Esophagus muscularis mucosa (tissue), 4 donors: ENCODE measurements at regions not wholly inside any gene's neighbourhood (a gene's known extent, or its start where the extent isn't known, plus 50 kb on each side); places are given as distances from the start of the nearest gene placed in this dataset.

Experiments
- DNase-seq: peaks from one replicate; pipeline ENCODE4 v3.0.0-alpha.2; 2017; ENCODE audit errors: extremely low spot score
- H3K27ac ChIP-seq, 4 donors: fragments of 200-600 bp; sonication (generic); replicated peaks in 1 of 4; 1 replicate in 3 of 4; 2 replicates in 1 of 4; pipeline ENCODE4 v1.5.1; 2016 to 2019; ENCODE audit warnings: mild to moderate bottlenecking in 1 of 4
- H3K27me3 ChIP-seq, 4 donors: fragments of 200-600 bp; sonication (generic); one replicate each; pipeline versions ENCODE4 v1.5.1 to v1.6.0; 2016 to 2019
- H3K36me3 ChIP-seq, 4 donors: fragments of 200-600 bp; sonication (generic); one replicate each; pipeline ENCODE4 v1.5.1; 2016 to 2019
- H3K4me1 ChIP-seq, 4 donors: fragments of 200-600 bp; sonication (generic); one replicate each; pipeline ENCODE4 v1.5.1; 2016 to 2019
- H3K4me3 ChIP-seq, 4 donors: fragments of 200-600 bp; sonication (generic); 1 replicate in 2 of 4; 2 replicates in 2 of 4; pipeline ENCODE4 v1.5.1; 2016 to 2019; ENCODE audit warnings: mild to moderate bottlenecking in 4 of 4, moderate library complexity in 1 of 4
- H3K9me3 ChIP-seq, 4 donors: fragments of 200-600 bp; sonication (generic); 1 replicate in 3 of 4; 2 replicates in 1 of 4; pipeline ENCODE4 v1.5.1; 2016 to 2019
- CTCF ChIP-seq, 3 experiments: fragments of 200-600 bp in 2 of 3; fragments of 450-650 bp in 1 of 3; sonication (generic) in 2 of 3; IDR thresholded peaks; one replicate each; pipeline ENCODE4 v1.5.1; 2017 to 2019; ENCODE audit warnings: antibody characterized with exemption in 3 of 3, mild to moderate bottlenecking in 2 of 3, moderate library complexity in 1 of 3
- EP300 ChIP-seq: sonication (generic); formaldehyde crosslinking; IDR thresholded peaks from one replicate; pipeline ENCODE4 v1.6.1; 2017; ENCODE audit warnings: antibody characterized with exemption
- POLR2A ChIP-seq: fragments of 450-650 bp; IDR thresholded peaks from one replicate; pipeline ENCODE4 v1.6.1; 2017; ENCODE audit warnings: antibody characterized with exemption, moderate library complexity, mild to moderate bottlenecking, low read depth
- POLR2AphosphoS5 ChIP-seq, 2 donors: sonication (generic); formaldehyde crosslinking; IDR thresholded peaks; one replicate each; pipeline ENCODE4 v1.6.1; 2017; ENCODE audit warnings: antibody characterized with exemption in 2 of 2
- WGBS: methylation state at CpG from one replicate; pipeline ENCODE4 v1.1.5; 2018; 5-methylcytosine and 5-hydroxymethylcytosine counted together
- intact Hi-C: fragments of 100-400 bp; cut with DNase I; formaldehyde crosslinking; loops from one replicate; pipeline ENCODE4 v1.15.1; 2023

GRCh38 chr18:2430191-2430590, 141.1 kb downstream of the METTL4 start:
- intact Hi-C loops = no loop called here
- Histone ChIP-seq H3K27me3 (no peaks in the 10 kb centered on the region), H3K27ac (no peak overlapping the region), H3K4me1 (no peaks in the 10 kb centered on the region), H3K4me3 (no peak overlapping the region), H3K9me3 (peaks cover 0 to 8% (median 4%) of the 10 kb centered on the region in 4 donors), H3K36me3 (no peaks in the 10 kb centered on the region)
- no peak for DNase-seq
- TF ChIP-seq EP300 = no peak
- no peak for TF ChIP-seq POLR2A
- TF ChIP-seq POLR2AphosphoS5 (IDR thresholded peaks at IDR 0.05) = no peak

- Histone ChIP-seq H3K9me3 (peaks cover 0 to 8% (median 4%) of the 10 kb centered on the region in 4 donors), H3K36me3 (no peaks in the 10 kb centered on the region), H3K27ac (no peak overlapping the region), H3K27me3 (no peaks in the 10 kb centered on the region), H3K4me3 (no peak overlapping the region), H3K4me1 (no peaks in the 10 kb centered on the region)
- DNase-seq = no peak
- WGBS = 68% methylated on average over 2 of the region's 2 CpGs
- intact Hi-C loops = no loop called here
- TF ChIP-seq POLR2A (no peak), POLR2AphosphoS5 (IDR thresholded peaks at IDR 0.05) (no peak), CTCF (IDR thresholded peaks at IDR 0.05) (no peak), EP300 (no peak)
Observed at GRCh38 chr18:2431806-2432205, 139.5 kb downstream of the METTL4 start.

GRCh38 chr18:2433366-2433765, 137.9 kb downstream of the METTL4 start:
- Histone ChIP-seq H3K27me3 (no peaks in the 10 kb centered on the region), H3K27ac (no peak overlapping the region), H3K9me3 (peaks cover 0 to 8% (median 4%) of the 10 kb centered on the region in 4 donors), H3K4me1 (no peaks in the 10 kb centered on the region), H3K36me3 (no peaks in the 10 kb centered on the region), H3K4me3 (no peak overlapping the region)
- intact Hi-C loops = no loop called here
- no peak for DNase-seq
- TF ChIP-seq CTCF (IDR thresholded peaks at IDR 0.05) = no peak
- TF ChIP-seq EP300 = no peak
- TF ChIP-seq POLR2AphosphoS5 (IDR thresholded peaks at IDR 0.05) = no peak
- TF ChIP-seq POLR2A = no peak
- 59% methylated on average over 1 of the region's 1 CpG for WGBS

GRCh38 chr18:2441544-2441943, 129.8 kb downstream of the METTL4 start:
- intact Hi-C loops = no loop called here

GRCh38 chr18:2442006-2442405, 129.3 kb downstream of the METTL4 start:
- intact Hi-C loops = no loop called here
- Histone ChIP-seq H3K27ac (no peak overlapping the region), H3K4me3 (no peak overlapping the region), H3K9me3 (no peaks in the 10 kb centered on the region), H3K27me3 (no peaks in the 10 kb centered on the region), H3K4me1 (no peaks in the 10 kb centered on the region), H3K36me3 (no peaks in the 10 kb centered on the region)
- DNase-seq = no peak
- TF ChIP-seq POLR2A (no peak), CTCF (IDR thresholded peaks at IDR 0.05) (no peak), POLR2AphosphoS5 (IDR thresholded peaks at IDR 0.05) (no peak), EP300 (no peak)
- WGBS = 79% methylated on average over 3 of the region's 3 CpGs

More at GRCh38 chr18:2441544-2441943, 129.8 kb downstream of the METTL4 start:
- DNase-seq = no peak
- Histone ChIP-seq H3K27me3 (no peaks in the 10 kb centered on the region), H3K36me3 (no peaks in the 10 kb centered on the region), H3K4me1 (no peaks in the 10 kb centered on the region), H3K27ac (no peak overlapping the region), H3K4me3 (no peak overlapping the region), H3K9me3 (no peaks in the 10 kb centered on the region)
- 100% methylated on average over 2 of the region's 2 CpGs for WGBS
- no peak for TF ChIP-seq CTCF (IDR thresholded peaks at IDR 0.05)
- TF ChIP-seq POLR2AphosphoS5 (IDR thresholded peaks at IDR 0.05) = no peak
- no peak for TF ChIP-seq EP300
- TF ChIP-seq POLR2A = no peak
